RWPE2 (cell line): ENCODE measurements at regions not wholly inside any gene's neighbourhood (a gene's known extent, or its start where the extent isn't known, plus 50 kb on each side); places are given as distances from the start of the nearest gene placed in this dataset.

Experiments
- ATAC-seq: fragments of 200-7000 bp; cut with Tn5 transposase; 3 replicates; pipeline ENCODE4 v1.9.1; 2021; ENCODE audit warnings: low read depth
- DNase-seq: peaks from one replicate; pipeline ENCODE4 v3.0.0-alpha.2; 2020; ENCODE audit warnings: low spot score
- H3K27ac ChIP-seq: fragments of 450-650 bp; 2 replicates; pipeline ENCODE4 v1.5.1; 2017; ENCODE audit warnings: mild to moderate bottlenecking; ENCODE audit not compliant: poor library complexity, severe bottlenecking
- H3K27me3 ChIP-seq: fragments of 250-450 bp; sonication (Bioruptor Pico); 2 replicates; pipeline ENCODE4 v1.5.1; 2021; ENCODE audit warnings: mild to moderate bottlenecking, moderate library complexity; ENCODE audit not compliant: insufficient read depth, poor library complexity, severe bottlenecking
- H3K36me3 ChIP-seq: fragments of 250-450 bp; sonication (Bioruptor Pico); 2 replicates; pipeline ENCODE4 v1.5.1; 2020; ENCODE audit warnings: low read depth, mild to moderate bottlenecking, moderate library complexity
- H3K4me1 ChIP-seq: fragments of 250-450 bp; sonication (Bioruptor Pico); 2 replicates; pipeline ENCODE4 v1.5.1; 2021; ENCODE audit warnings: mild to moderate bottlenecking, moderate library complexity; ENCODE audit not compliant: insufficient read depth, poor library complexity, severe bottlenecking
- H3K4me3 ChIP-seq: fragments of 250-450 bp; sonication (Bioruptor Pico); 2 replicates; pipeline ENCODE4 v1.5.1; 2021; ENCODE audit warnings: mild to moderate bottlenecking, moderate library complexity; ENCODE audit not compliant: severe bottlenecking
- H3K9me3 ChIP-seq: fragments of 250-450 bp; sonication (Bioruptor Pico); 2 replicates; pipeline ENCODE4 v1.5.1; 2021; ENCODE audit warnings: mild to moderate bottlenecking, moderate library complexity; ENCODE audit not compliant: severe bottlenecking
- TF ChIP-seq, protein P1 (sequence below): fragments of 450-650 bp; IDR thresholded peaks from one replicate; pipeline ENCODE4 v1.5.1; 2017; ENCODE audit warnings: mild to moderate bottlenecking, moderate library complexity; ENCODE audit not compliant: poor library complexity, severe bottlenecking

DNA sequence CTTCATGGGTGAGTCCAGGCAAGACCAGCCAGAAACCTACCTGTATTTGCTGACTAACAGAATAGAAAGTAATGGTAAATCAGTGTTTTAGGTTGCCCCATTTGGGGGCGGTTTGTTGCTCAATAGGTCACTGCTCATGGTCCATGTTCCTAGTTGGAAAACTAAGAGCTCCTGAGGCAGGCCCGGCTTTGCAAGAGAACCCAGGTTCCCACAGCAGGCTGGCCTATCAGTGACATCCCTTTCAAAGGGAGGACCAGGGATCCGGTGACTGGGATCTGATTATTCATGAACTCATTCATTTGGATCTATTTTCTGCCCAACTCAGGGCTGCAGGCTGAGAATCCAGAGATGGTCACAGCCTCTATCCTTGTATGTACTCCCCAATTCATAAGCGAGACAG lies 163.9 kb downstream of the WNT7A start:
- H3K9me3 ChIP-seq, result no peaks in the 10 kb centered on the region
- no peaks in the 10 kb centered on the region for H3K36me3 ChIP-seq
- no peaks in the 10 kb centered on the region for H3K27me3 ChIP-seq
- TF ChIP-seq, protein P1, sequence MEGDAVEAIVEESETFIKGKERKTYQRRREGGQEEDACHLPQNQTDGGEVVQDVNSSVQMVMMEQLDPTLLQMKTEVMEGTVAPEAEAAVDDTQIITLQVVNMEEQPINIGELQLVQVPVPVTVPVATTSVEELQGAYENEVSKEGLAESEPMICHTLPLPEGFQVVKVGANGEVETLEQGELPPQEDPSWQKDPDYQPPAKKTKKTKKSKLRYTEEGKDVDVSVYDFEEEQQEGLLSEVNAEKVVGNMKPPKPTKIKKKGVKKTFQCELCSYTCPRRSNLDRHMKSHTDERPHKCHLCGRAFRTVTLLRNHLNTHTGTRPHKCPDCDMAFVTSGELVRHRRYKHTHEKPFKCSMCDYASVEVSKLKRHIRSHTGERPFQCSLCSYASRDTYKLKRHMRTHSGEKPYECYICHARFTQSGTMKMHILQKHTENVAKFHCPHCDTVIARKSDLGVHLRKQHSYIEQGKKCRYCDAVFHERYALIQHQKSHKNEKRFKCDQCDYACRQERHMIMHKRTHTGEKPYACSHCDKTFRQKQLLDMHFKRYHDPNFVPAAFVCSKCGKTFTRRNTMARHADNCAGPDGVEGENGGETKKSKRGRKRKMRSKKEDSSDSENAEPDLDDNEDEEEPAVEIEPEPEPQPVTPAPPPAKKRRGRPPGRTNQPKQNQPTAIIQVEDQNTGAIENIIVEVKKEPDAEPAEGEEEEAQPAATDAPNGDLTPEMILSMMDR, result no peak
- H3K4me1 ChIP-seq, result no peaks in the 10 kb centered on the region
- H3K27ac ChIP-seq, result no peak overlapping the region
- peak; percentile 16 for DNase-seq
- no peak overlapping the region for H3K4me3 ChIP-seq
- no peak for ATAC-seq

DNA sequence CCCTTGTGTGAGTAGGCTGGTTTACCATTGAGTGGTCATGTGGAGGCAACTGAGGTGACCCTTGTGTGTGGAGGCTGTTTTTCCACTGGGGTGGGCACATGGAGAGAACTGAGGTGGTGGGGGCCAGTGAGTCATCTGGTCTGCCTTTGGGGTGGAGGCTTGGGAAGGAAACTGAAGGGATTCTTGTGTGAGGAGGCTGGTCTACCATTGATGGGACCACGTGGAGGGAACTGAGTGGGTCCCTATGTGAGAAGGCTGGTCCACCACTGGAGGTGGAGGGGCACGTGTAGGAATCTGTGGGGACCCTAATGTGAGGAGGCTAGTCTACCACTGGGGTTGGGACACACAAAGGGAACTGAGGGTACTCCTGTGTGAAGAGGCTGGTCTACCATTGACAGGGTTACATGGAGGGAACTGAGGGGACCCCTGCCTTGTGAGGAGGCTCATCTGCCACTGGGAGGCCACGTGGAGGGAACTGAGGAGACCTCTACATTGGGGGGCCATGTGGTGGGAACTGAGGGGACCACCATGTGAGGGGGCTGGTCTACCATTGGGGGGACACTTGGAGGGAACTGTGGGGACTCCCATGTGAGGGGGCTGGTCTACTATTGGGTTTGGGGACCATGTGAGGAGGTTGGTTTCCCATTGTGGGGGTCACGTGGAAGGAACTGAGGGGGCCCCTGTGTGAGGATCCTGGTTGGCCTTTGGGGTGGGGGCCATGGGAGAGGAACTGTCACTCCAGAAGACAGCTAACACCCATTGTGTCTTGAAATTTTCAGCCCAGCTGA lies 164.5 kb downstream of the WNT7A start:
- TF ChIP-seq, protein P1, result no peak
- no peaks in the 10 kb centered on the region for H3K36me3 ChIP-seq
- DNase-seq (peak; percentile 41), ATAC-seq (no peak)
- no peak overlapping the region for H3K27ac ChIP-seq
- no peaks in the 10 kb centered on the region for H3K27me3 ChIP-seq
- H3K9me3 ChIP-seq, result no peaks in the 10 kb centered on the region
- no peaks in the 10 kb centered on the region for H3K4me1 ChIP-seq
- H3K4me3 ChIP-seq, result no peak overlapping the region

DNA sequence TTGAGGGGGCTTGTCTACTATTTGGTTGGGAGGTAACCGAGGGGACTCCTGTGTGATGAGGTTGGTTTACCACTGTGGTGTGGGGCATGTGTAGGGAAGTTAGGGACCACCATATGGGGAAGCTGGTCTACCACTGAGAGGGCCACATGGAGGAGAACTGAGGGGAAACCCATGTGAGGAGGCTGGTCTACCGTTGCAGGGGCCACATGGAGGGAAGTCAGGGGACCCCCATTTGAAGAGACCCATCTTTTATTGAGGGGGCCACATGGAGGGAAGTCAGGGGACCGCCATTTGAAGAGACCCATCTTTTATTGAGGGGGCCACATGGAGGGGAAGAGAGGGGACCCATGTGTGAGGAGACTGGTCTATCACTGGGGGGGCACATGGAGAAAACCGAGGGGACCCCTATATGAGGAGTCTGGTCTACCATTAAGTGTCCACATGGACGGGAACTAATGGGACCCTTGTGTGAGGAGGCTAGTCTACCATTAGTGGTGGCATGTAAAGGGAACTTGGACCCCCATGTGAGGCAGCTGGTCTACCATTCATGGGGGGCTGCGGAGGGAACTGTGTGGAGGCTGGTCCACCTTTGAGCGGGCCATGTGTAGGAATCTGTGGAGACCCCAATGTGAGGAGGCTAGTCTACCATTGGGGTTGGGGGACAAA lies 165.5 kb downstream of the FBLN2 start:
- no peak for ATAC-seq
- no peaks in the 10 kb centered on the region for H3K4me1 ChIP-seq
- H3K27ac ChIP-seq, result no peak overlapping the region
- H3K36me3 ChIP-seq, result no peaks in the 10 kb centered on the region
- DNase-seq, result peak; percentile 23
- no peaks in the 10 kb centered on the region for H3K27me3 ChIP-seq
- TF ChIP-seq, protein P1, result no peak
- H3K9me3 ChIP-seq, result no peaks in the 10 kb centered on the region
- H3K4me3 ChIP-seq, result no peak overlapping the region

DNA sequence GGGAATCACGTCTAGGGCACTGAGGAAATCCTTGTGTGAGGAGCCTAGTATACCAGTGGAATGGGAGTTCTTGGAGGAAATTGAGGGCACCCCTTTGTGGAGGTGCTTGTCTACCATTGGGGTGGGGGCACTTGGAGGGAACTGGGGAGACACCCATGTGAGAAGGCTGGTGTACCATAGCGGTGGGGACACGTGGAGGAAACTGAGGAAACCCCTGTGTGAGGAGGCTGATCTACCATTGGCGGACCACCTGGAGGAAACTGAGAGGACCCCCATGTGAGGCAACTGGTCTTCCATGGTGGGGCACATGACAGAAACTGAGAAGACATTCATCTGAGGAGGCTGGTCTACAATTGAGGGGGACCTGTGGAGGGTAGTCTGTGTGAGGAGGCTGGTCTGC lies 164.5 kb downstream of the FBLN2 start:
- DNase-seq (peak; percentile 23), ATAC-seq (no peak)
- H3K9me3 ChIP-seq, result no peaks in the 10 kb centered on the region
- no peaks in the 10 kb centered on the region for H3K4me1 ChIP-seq
- TF ChIP-seq, protein P1, result no peak
- H3K27ac ChIP-seq, result no peak overlapping the region
- no peaks in the 10 kb centered on the region for H3K36me3 ChIP-seq
- H3K27me3 ChIP-seq, result no peaks in the 10 kb centered on the region
- no peak overlapping the region for H3K4me3 ChIP-seq
